Progenitor cell of endocrine pancreas (in vitro differentiated cells): ENCODE measurements at regions not wholly inside any gene's neighbourhood (a gene's known extent, or its start where the extent isn't known, plus 50 kb on each side); places are given as distances from the start of the nearest gene placed in this dataset.

ENCODE experiments used
- DNase-seq: peaks from one replicate; pipeline ENCODE4 v3.0.0; 2021; ENCODE audit warnings: low spot score; ENCODE audit not compliant: unreplicated experiment
- H3K27ac Mint-ChIP-seq: 2 replicates; pipeline ENCODE4 v1.8.0; 2021; ENCODE audit warnings: mild to moderate bottlenecking, moderate library complexity, mixed read lengths
- H3K27me3 Mint-ChIP-seq: 2 replicates; pipeline ENCODE4 v1.8.0; 2021; ENCODE audit warnings: mixed read lengths
- H3K36me3 Mint-ChIP-seq: 2 replicates; pipeline ENCODE4 v1.8.0; 2022; ENCODE audit warnings: mixed read lengths; ENCODE audit not compliant: insufficient read depth
- H3K4me1 Mint-ChIP-seq: 2 replicates; pipeline ENCODE4 v1.8.0; 2021; ENCODE audit warnings: low read depth, mixed read lengths
- H3K4me3 Mint-ChIP-seq: 2 replicates; pipeline ENCODE4 v1.8.0; 2021; ENCODE audit warnings: low read depth, mild to moderate bottlenecking, moderate library complexity, mixed read lengths
- H3K9me3 Mint-ChIP-seq: 2 replicates; pipeline ENCODE4 v1.8.0; 2021; ENCODE audit warnings: low read depth, mixed read lengths
- CTCF ChIP-seq: fragments of 200-600 bp; sonication (generic); IDR thresholded peaks from one replicate; pipeline ENCODE4 v1.5.0; 2021; ENCODE audit warnings: antibody characterized with exemption, mild to moderate bottlenecking; ENCODE audit not compliant: unreplicated experiment

GRCh38 chr5:68423154-68423811, 207.7 kb downstream of the PIK3R1 start:
- Mint-ChIP-seq H3K4me1 (peaks cover 14% of the 10 kb centered on the region), H3K9me3 (no peaks in the 10 kb centered on the region), H3K4me3 (no peak overlapping the region), H3K36me3 (no peaks in the 10 kb centered on the region), H3K27ac (no peak overlapping the region), H3K27me3 (peaks cover 3% of the 10 kb centered on the region)
- DNase-seq = no peak
- TF ChIP-seq CTCF = no peak

GRCh38 chr5:68424799-68425537, 209.4 kb downstream of the PIK3R1 start:
- no peak overlapping the region for H3K27ac Mint-ChIP-seq

GRCh38 chr5:68426586-68426985, 211.0 kb downstream of the PIK3R1 start:
- H3K4me1 Mint-ChIP-seq = peaks cover 2% of the 10 kb centered on the region
- TF ChIP-seq CTCF = no peak
- DNase-seq = no peak
- H3K27me3 Mint-ChIP-seq = peaks cover 3% of the 10 kb centered on the region
- H3K27ac Mint-ChIP-seq = no peak overlapping the region
- H3K4me3 Mint-ChIP-seq = no peak overlapping the region
- H3K9me3 Mint-ChIP-seq = no peaks in the 10 kb centered on the region
- H3K36me3 Mint-ChIP-seq = no peaks in the 10 kb centered on the region

More at GRCh38 chr5:68424799-68425537, 209.4 kb downstream of the PIK3R1 start:
- no peak for TF ChIP-seq CTCF
- no peak overlapping the region for H3K4me3 Mint-ChIP-seq
- H3K36me3 Mint-ChIP-seq = no peaks in the 10 kb centered on the region
- DNase-seq = no peak
- peaks cover 7% of the 10 kb centered on the region for H3K4me1 Mint-ChIP-seq
- H3K9me3 Mint-ChIP-seq = no peaks in the 10 kb centered on the region
- H3K27me3 Mint-ChIP-seq = peaks cover 3% of the 10 kb centered on the region

GRCh38 chr5:68428231-68428811, 212.8 kb downstream of the PIK3R1 start:
- no peak for DNase-seq
- no peak for TF ChIP-seq CTCF
- H3K9me3 Mint-ChIP-seq = no peaks in the 10 kb centered on the region
- H3K27me3 Mint-ChIP-seq = peaks cover 4% of the 10 kb centered on the region
- no peak overlapping the region for H3K27ac Mint-ChIP-seq
- peaks cover 2% of the 10 kb centered on the region for H3K4me1 Mint-ChIP-seq
- no peak overlapping the region for H3K4me3 Mint-ChIP-seq
- H3K36me3 Mint-ChIP-seq = no peaks in the 10 kb centered on the region

GRCh38 chr5:68429510-68429909, 214.0 kb downstream of the PIK3R1 start:
- Mint-ChIP-seq H3K9me3 (no peaks in the 10 kb centered on the region), H3K4me3 (no peak overlapping the region), H3K36me3 (no peaks in the 10 kb centered on the region), H3K27me3 (peaks cover 11% of the 10 kb centered on the region), H3K4me1 (peaks cover 5% of the 10 kb centered on the region), H3K27ac (no peak overlapping the region)
- no peak for DNase-seq
- no peak for TF ChIP-seq CTCF
